ENCODE measurements at regions not wholly inside any gene's neighbourhood (a gene's known extent, or its start where the extent isn't known, plus 50 kb on each side); places are given as distances from the start of the nearest gene placed in this dataset.

DNA sequence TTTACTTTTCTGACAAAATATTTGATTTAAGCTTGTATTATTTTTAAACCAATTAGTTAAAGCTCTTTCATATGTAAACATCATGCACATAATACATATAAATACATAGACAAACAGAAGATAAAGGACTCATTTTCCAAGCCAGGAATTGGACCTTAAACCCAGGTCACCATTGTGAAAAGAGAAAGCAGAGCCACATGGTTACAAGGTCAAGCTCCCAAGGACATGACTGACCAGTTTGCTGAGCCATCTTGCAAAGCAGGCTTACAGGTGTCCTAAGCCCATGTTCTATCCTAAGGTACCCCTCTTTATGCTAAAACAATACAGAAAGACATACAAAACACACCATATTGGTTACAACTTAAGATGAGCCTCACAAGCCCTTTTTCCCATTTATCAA, 50.5 kb upstream of the DNAJC19 start:
- TF ChIP-seq, protein P1, sequence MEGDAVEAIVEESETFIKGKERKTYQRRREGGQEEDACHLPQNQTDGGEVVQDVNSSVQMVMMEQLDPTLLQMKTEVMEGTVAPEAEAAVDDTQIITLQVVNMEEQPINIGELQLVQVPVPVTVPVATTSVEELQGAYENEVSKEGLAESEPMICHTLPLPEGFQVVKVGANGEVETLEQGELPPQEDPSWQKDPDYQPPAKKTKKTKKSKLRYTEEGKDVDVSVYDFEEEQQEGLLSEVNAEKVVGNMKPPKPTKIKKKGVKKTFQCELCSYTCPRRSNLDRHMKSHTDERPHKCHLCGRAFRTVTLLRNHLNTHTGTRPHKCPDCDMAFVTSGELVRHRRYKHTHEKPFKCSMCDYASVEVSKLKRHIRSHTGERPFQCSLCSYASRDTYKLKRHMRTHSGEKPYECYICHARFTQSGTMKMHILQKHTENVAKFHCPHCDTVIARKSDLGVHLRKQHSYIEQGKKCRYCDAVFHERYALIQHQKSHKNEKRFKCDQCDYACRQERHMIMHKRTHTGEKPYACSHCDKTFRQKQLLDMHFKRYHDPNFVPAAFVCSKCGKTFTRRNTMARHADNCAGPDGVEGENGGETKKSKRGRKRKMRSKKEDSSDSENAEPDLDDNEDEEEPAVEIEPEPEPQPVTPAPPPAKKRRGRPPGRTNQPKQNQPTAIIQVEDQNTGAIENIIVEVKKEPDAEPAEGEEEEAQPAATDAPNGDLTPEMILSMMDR (IDR thresholded peaks at IDR 0.05), result no peak
- no peak for TF ChIP-seq POLR2A (IDR thresholded peaks at IDR 0.05)

Data from adrenal gland (tissue), 5 donors.